GM12873 (cell line): ENCODE measurements at regions not wholly inside any gene's neighbourhood (a gene's known extent, or its start where the extent isn't known, plus 50 kb on each side); places are given as distances from the start of the nearest gene placed in this dataset.

Experiments used
- CTCF ChIP-seq: IDR thresholded peaks from 2 replicates; pipeline ENCODE4 v1.5.1; 2012; ENCODE audit warnings: low read depth, mild to moderate bottlenecking, moderate library complexity, low read length, control low read depth; ENCODE audit not compliant: insufficient read depth; ENCODE audit errors: missing control alignments

- peak; percentile 83 for TF ChIP-seq CTCF
Observed at GRCh38 chr13:76473552-76474134, 412.6 kb downstream of the KCTD12 start.

- no peak for TF ChIP-seq CTCF
Observed at GRCh38 chr13:76472916-76473315, 413.3 kb downstream of the KCTD12 start.

- no peak for TF ChIP-seq CTCF
Observed at GRCh38 chr13:76471486-76471885, 414.7 kb downstream of the KCTD12 start.

DNA sequence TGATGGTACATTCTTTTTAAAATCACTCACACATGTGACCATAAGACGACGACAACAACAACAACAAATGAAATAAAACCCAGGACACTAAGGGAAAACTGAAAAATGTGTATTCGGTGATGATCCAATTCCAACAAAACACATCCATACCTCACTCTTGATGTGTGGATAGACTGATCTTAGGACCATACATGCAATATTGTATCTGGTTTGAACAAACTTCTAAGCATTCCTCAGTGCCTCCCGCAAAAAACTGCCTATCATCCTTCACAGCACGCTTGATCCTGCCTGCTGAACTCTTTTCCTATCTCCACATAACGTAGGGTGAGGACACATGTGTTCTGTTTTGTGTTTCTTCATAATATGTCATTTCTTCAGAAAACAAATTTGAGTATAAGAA is 415.2 kb downstream of the KCTD12 start:
- TF ChIP-seq CTCF = no peak

DNA sequence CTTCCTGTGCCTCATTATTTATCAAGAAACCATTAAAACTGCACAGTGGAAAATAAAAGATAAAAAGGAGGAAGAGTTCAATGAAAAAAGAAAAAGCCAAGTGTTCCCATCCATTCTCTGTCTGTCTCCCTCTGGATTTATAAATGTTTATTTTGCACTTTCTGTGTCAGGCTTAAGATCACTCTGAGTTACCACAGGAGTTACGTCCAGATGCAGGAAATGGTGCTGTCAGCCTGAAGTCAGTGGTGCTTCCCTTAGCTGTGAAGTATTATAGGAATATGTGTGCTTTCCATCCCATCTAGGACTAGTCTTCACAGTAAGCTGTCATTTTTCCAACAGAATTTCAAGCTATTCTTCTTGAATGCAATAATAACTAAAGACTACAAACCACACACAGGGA is 420.2 kb downstream of the KCTD12 start:
- no peak for TF ChIP-seq CTCF

- TF ChIP-seq CTCF = no peak
Observed at GRCh38 chr13:76463314-76463713, 422.9 kb downstream of the KCTD12 start.

DNA sequence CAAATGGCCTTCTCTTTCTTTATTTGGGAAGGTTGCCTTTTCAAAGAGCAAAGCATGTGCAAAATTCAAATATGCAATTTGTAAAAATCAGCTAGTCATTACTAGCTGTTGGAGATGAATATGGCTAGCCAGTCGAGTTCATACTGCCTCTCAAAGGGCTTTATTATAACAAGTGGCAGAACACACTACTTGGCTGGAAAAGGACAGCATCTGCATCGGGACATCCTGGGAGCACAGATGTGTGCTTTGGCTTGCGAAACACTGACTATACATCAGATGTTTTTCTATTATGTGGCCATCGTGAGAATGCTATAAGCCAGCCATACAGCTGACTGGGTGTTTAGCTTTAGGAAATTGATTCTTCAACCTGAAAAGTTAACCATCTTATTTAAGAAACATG is 424.2 kb downstream of the KCTD12 start:
- TF ChIP-seq CTCF = no peak
